ENCODE measurements at regions not wholly inside any gene's neighbourhood (a gene's known extent, or its start where the extent isn't known, plus 50 kb on each side); places are given as distances from the start of the nearest gene placed in this dataset.

- no peaks in the 10 kb centered on the region for H3K79me2 ChIP-seq (ENCODE audit: insufficient read depth, low read depth, low read length)
- no peak overlapping the region for H2AFZ ChIP-seq (ENCODE audit: low read length)
- no peaks in the 10 kb centered on the region for H3K36me3 ChIP-seq (ENCODE audit: insufficient read depth, low read length)
- no peaks in the 10 kb centered on the region for H3K9me2 ChIP-seq (ENCODE audit: insufficient read depth, low read length)
- intact Hi-C loops (cut with micrococcal nuclease; ENCODE audit: unreplicated experiment): no loop called here
- H3K4me3 ChIP-seq (ENCODE audit: low read depth, low read length, poor library complexity, severe bottlenecking): no peak overlapping the region
- CTCF ChIA-PET (ENCODE audit: unreplicated experiment): no interaction called here
- no peak overlapping the region for H3K27ac ChIP-seq (ENCODE audit: low read depth, low read length, poor library complexity, severe bottlenecking)
- no TSS peak for BruUV-seq (replicated peaks)
- no peak overlapping the region for H3K4me2 ChIP-seq (ENCODE audit: low read length)
- no peak for DNase-seq (ENCODE audit: low spot score)
- H3K4me1 ChIP-seq (ENCODE audit: insufficient read depth, low read length, poor library complexity, severe bottlenecking): no peaks in the 10 kb centered on the region
- TF ChIP-seq CTCF (conservative IDR thresholded peaks at IDR 0.05; ENCODE audit: low read length): no peak
- no peak for TF ChIP-seq EZH2phosphoT487 (IDR thresholded peaks at IDR 0.05; ENCODE audit: borderline replicate concordance, low read depth, low read length)
- POLR2A ChIA-PET: no interaction called here
- no peaks in the 10 kb centered on the region for H3K9me3 ChIP-seq (ENCODE audit: low read length)
- H4K20me1 ChIP-seq (ENCODE audit: insufficient read depth, low read length): no peaks in the 10 kb centered on the region
Measured at GRCh38 chr5:31079668-31080067, 113.8 kb upstream of the CDH6 start.

GRCh38 chr5:31078956-31079355 lies 114.5 kb upstream of the CDH6 start:
- no peaks in the 10 kb centered on the region for H3K4me1 ChIP-seq (ENCODE audit: insufficient read depth, low read length, poor library complexity, severe bottlenecking)
- no peaks in the 10 kb centered on the region for H4K20me1 ChIP-seq (ENCODE audit: insufficient read depth, low read length)
- no peak overlapping the region for H3K4me2 ChIP-seq (ENCODE audit: low read length)
- no peaks in the 10 kb centered on the region for H3K36me3 ChIP-seq (ENCODE audit: insufficient read depth, low read length)
- H2AFZ ChIP-seq (ENCODE audit: low read length): no peak overlapping the region
- no TSS peak for BruUV-seq (replicated peaks)
- POLR2A ChIA-PET: no interaction called here
- H3K9me2 ChIP-seq (ENCODE audit: insufficient read depth, low read length): no peaks in the 10 kb centered on the region
- H3K4me3 ChIP-seq (ENCODE audit: low read depth, low read length, poor library complexity, severe bottlenecking): no peak overlapping the region
- H3K9me3 ChIP-seq (ENCODE audit: low read length): no peaks in the 10 kb centered on the region
- no peak overlapping the region for H3K27ac ChIP-seq (ENCODE audit: low read depth, low read length, poor library complexity, severe bottlenecking)
- CTCF ChIA-PET (ENCODE audit: unreplicated experiment): no interaction called here
- no peak for DNase-seq (ENCODE audit: low spot score)
- no peaks in the 10 kb centered on the region for H3K79me2 ChIP-seq (ENCODE audit: insufficient read depth, low read depth, low read length)
- intact Hi-C loops (cut with micrococcal nuclease; ENCODE audit: unreplicated experiment): no loop called here
- TF ChIP-seq EZH2phosphoT487 (IDR thresholded peaks at IDR 0.05; ENCODE audit: borderline replicate concordance, low read depth, low read length): no peak
- no peak for TF ChIP-seq CTCF (conservative IDR thresholded peaks at IDR 0.05; ENCODE audit: low read length)

- DNase-seq (ENCODE audit: low spot score): no peak
- Histone ChIP-seq H3K79me2 (ENCODE audit: insufficient read depth, low read depth, low read length) (no peaks in the 10 kb centered on the region), H3K36me3 (ENCODE audit: insufficient read depth, low read length) (no peaks in the 10 kb centered on the region), H3K4me3 (ENCODE audit: low read depth, low read length, poor library complexity, severe bottlenecking) (no peak overlapping the region), H4K20me1 (ENCODE audit: insufficient read depth, low read length) (no peaks in the 10 kb centered on the region), H3K4me1 (ENCODE audit: insufficient read depth, low read length, poor library complexity, severe bottlenecking) (no peaks in the 10 kb centered on the region), H3K9me3 (ENCODE audit: low read length) (no peaks in the 10 kb centered on the region), H3K27ac (ENCODE audit: low read depth, low read length, poor library complexity, severe bottlenecking) (no peak overlapping the region), H3K9me2 (ENCODE audit: insufficient read depth, low read length) (no peaks in the 10 kb centered on the region), H3K4me2 (ENCODE audit: low read length) (no peak overlapping the region), H2AFZ (ENCODE audit: low read length) (no peak overlapping the region)
- TF ChIP-seq EZH2phosphoT487 (IDR thresholded peaks at IDR 0.05; ENCODE audit: borderline replicate concordance, low read depth, low read length): no peak
- no peak for TF ChIP-seq CTCF (conservative IDR thresholded peaks at IDR 0.05; ENCODE audit: low read length)
- ChIA-PET CTCF (ENCODE audit: unreplicated experiment) (no interaction called here), POLR2A (no interaction called here)
- intact Hi-C loops (cut with micrococcal nuclease; ENCODE audit: unreplicated experiment): no loop called here
- no TSS peak for BruUV-seq (replicated peaks)
Measured at GRCh38 chr5:31075981-31076380, 117.5 kb upstream of the CDH6 start.

All from OCI-LY7 (cell line).